Prostate gland (tissue), 2 donors: ENCODE measurements at regions not wholly inside any gene's neighbourhood (a gene's known extent, or its start where the extent isn't known, plus 50 kb on each side); places are given as distances from the start of the nearest gene placed in this dataset.

Source experiments
- DNase-seq: peaks from one replicate; pipeline ENCODE4 v3.0.0-alpha.2; 2019; ENCODE audit warnings: low spot score
- H3K27ac ChIP-seq, 2 donors: fragments of 200-600 bp; sonication (generic); 2 replicates each; pipeline ENCODE4 v1.5.1; 2017 to 2019
- H3K27me3 ChIP-seq: fragments of 200-600 bp; sonication (generic); replicated peaks from 2 replicates; pipeline ENCODE4 v1.5.1; 2019; ENCODE audit not compliant: insufficient read depth
- H3K36me3 ChIP-seq, 2 donors: fragments of 200-600 bp; sonication (generic); 1 replicate in 1 of 2; 2 replicates in 1 of 2; pipeline versions ENCODE4 v1.5.1 to v1.8.1; 2017 to 2019
- H3K4me1 ChIP-seq: fragments of 200-600 bp; sonication (generic); replicated peaks from 2 replicates; pipeline ENCODE4 v1.5.1; 2019
- H3K4me3 ChIP-seq, 2 donors: fragments of 200-600 bp; sonication (generic); 2 replicates each; pipeline ENCODE4 v1.5.1; 2017 to 2019
- H3K9me3 ChIP-seq: fragments of 200-600 bp; sonication (generic); 2 replicates; pipeline ENCODE4 v1.5.1; 2017
- POLR2A ChIP-seq: fragments of 450-650 bp; IDR thresholded peaks from one replicate; pipeline ENCODE4 v1.6.1; 2016; ENCODE audit warnings: antibody characterized with exemption, mild to moderate bottlenecking
- POLR2AphosphoS5 ChIP-seq: sonication (generic); formaldehyde crosslinking; IDR thresholded peaks from one replicate; pipeline ENCODE4 v1.6.1; 2017; ENCODE audit warnings: antibody characterized with exemption
- whole genome bisulfite sequencing: methylation state at CpG from one replicate; pipeline ENCODE4 v1.1.5; 2018; 5-methylcytosine and 5-hydroxymethylcytosine counted together
- intact Hi-C: fragments of 100-400 bp; cut with DNase I; formaldehyde crosslinking; loops from one replicate; pipeline ENCODE4 v1.14.2; 2022
- TF ChIP-seq, protein P1 (sequence below), 4 experiments: fragments of 200-600 bp in 2 of 4; fragments of 450-650 bp in 2 of 4; sonication (generic) in 2 of 4; IDR thresholded peaks; 1 replicate in 3 of 4; 2 replicates in 1 of 4; pipeline ENCODE4 v1.5.1; 2016 to 2019; ENCODE audit warnings: antibody characterized with exemption in 4 of 4, mild to moderate bottlenecking in 2 of 4, moderate library complexity in 2 of 4

- intact Hi-C loops, result no loop called here
- no peak overlapping the region for H3K4me3 ChIP-seq
- no peaks in the 10 kb centered on the region for H3K9me3 ChIP-seq
- no peaks in the 10 kb centered on the region for H3K36me3 ChIP-seq
- H3K4me1 ChIP-seq, result no peaks in the 10 kb centered on the region
- 92% methylated on average over 4 of the region's 5 CpGs for WGBS
- TF ChIP-seq POLR2A (no peak), POLR2AphosphoS5 (no peak)
- TF ChIP-seq, protein P1, sequence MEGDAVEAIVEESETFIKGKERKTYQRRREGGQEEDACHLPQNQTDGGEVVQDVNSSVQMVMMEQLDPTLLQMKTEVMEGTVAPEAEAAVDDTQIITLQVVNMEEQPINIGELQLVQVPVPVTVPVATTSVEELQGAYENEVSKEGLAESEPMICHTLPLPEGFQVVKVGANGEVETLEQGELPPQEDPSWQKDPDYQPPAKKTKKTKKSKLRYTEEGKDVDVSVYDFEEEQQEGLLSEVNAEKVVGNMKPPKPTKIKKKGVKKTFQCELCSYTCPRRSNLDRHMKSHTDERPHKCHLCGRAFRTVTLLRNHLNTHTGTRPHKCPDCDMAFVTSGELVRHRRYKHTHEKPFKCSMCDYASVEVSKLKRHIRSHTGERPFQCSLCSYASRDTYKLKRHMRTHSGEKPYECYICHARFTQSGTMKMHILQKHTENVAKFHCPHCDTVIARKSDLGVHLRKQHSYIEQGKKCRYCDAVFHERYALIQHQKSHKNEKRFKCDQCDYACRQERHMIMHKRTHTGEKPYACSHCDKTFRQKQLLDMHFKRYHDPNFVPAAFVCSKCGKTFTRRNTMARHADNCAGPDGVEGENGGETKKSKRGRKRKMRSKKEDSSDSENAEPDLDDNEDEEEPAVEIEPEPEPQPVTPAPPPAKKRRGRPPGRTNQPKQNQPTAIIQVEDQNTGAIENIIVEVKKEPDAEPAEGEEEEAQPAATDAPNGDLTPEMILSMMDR (IDR thresholded peaks at IDR 0.05), result no peak
- no peak for DNase-seq
- no peaks in the 10 kb centered on the region for H3K27me3 ChIP-seq
- H3K27ac ChIP-seq, result no peak overlapping the region
Measured at GRCh38 chr6:147715035-147715434, 206.5 kb downstream of the SAMD5 start.

DNA sequence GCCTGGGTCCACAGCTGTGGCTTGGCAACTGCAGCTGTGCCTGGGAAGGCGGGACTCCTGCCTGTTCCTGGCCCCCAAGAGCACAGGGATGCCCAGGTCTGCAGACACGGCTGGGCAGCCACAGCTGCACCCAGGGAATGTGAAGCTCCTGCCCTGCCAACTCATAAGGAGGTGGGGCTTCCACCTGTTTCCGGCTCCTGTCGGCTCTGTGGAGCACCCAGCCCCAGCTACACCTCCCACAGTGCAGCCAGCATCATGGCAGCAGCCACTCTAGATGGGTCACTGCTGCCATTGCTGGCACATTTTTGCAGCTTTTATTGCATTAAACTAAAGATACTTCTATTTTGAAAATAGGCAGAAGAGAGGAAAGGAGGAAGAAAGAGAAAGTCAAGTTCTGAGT, 207.9 kb downstream of the SAMD5 start:
- TF ChIP-seq, protein P1 (IDR thresholded peaks at IDR 0.05), result no peak
- TF ChIP-seq POLR2AphosphoS5 (no peak), POLR2A (no peak)
- no peak overlapping the region for H3K4me3 ChIP-seq
- no peak overlapping the region for H3K27ac ChIP-seq
- intact Hi-C loops, result no loop called here
- H3K36me3 ChIP-seq, result no peaks in the 10 kb centered on the region
- no peak for DNase-seq
- 79% methylated on average over 4 of the region's 4 CpGs for WGBS
- no peaks in the 10 kb centered on the region for H3K9me3 ChIP-seq
- no peaks in the 10 kb centered on the region for H3K27me3 ChIP-seq
- no peaks in the 10 kb centered on the region for H3K4me1 ChIP-seq

DNA sequence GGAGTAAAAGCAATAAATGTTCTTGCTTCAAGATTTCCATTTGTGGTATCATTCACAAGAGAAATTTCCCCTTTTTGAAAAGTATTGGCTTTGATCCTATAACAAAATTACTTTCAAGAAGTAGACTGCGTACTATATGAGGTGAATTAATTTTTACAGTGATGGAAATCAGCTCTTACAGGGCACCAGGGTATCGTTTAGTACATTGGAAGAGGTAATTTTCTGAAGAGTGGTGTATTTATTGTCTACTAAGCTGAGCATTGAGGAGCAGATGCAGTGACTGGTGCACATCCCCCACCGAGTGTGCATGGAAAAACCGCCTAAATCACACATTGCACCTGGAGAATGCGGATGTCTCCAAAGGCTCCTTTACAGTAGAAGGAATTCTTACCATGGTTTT, 209.5 kb downstream of the SAMD5 start:
- TF ChIP-seq, protein P1 (IDR thresholded peaks at IDR 0.05), result no peak
- TF ChIP-seq POLR2A, result no peak
- no peak for TF ChIP-seq POLR2AphosphoS5
- no peak for DNase-seq
- Histone ChIP-seq H3K9me3 (no peaks in the 10 kb centered on the region), H3K27me3 (no peaks in the 10 kb centered on the region), H3K36me3 (no peaks in the 10 kb centered on the region), H3K27ac (no peak overlapping the region), H3K4me1 (no peaks in the 10 kb centered on the region), H3K4me3 (no peak overlapping the region)
- intact Hi-C loops, result no loop called here
- 89% methylated on average over 5 of the region's 5 CpGs for WGBS

DNA sequence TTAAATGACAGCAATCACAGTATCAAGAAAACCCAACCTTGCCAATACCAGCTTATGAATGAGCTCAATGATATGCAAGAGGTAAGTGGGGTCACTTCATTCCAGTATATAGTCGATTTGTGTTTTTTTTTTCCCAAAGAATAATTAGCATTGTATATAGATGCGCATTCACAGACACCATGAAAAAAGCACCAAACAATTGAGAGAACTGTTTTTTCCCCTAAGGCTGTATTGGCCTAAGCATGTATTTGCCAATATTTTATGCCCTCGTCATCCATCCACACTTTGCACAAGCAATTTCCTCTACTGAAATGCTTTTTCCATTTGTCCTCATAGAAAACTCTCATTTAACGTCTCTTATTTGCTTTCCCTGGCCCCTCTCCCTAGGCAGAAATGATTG, 213.7 kb downstream of the SAMD5 start:
- H3K27me3 ChIP-seq, result no peaks in the 10 kb centered on the region
- intact Hi-C loops, result no loop called here
- TF ChIP-seq POLR2AphosphoS5 (no peak), POLR2A (no peak)
- TF ChIP-seq, protein P1 (IDR thresholded peaks at IDR 0.05), result no peak
- H3K4me3 ChIP-seq, result no peak overlapping the region
- H3K36me3 ChIP-seq, result no peaks in the 10 kb centered on the region
- no peak for DNase-seq
- WGBS, result 92% methylated on average over 4 of the region's 4 CpGs
- no peaks in the 10 kb centered on the region for H3K4me1 ChIP-seq
- no peaks in the 10 kb centered on the region for H3K9me3 ChIP-seq
- no peak overlapping the region for H3K27ac ChIP-seq

DNA sequence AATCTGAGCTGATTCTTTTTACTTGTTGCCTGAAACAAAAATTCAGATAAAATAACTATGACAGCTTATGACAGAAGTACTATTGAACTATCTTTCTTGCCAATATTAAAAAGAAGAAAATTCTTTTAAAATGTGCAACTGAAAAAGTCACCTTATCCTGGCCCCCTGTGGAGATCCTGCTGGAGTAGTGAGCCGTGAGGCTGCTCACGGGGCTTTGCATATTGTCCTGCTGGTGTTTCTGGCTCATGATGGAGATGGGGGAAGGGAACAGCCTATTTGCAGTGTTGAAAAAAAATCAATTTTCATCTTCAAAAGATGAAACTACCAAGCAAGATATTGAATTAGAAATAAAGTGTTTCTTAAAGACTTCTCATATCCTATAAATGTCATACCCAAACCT, 216.0 kb downstream of the SAMD5 start:
- no peaks in the 10 kb centered on the region for H3K9me3 ChIP-seq
- 90% methylated on average over 2 of the region's 2 CpGs for WGBS
- intact Hi-C loops, result no loop called here
- DNase-seq, result no peak
- TF ChIP-seq POLR2A, result no peak
- TF ChIP-seq, protein P1 (IDR thresholded peaks at IDR 0.05), result no peak
- no peak for TF ChIP-seq POLR2AphosphoS5
- H3K4me3 ChIP-seq, result no peak overlapping the region
- H3K36me3 ChIP-seq, result no peaks in the 10 kb centered on the region
- no peaks in the 10 kb centered on the region for H3K27me3 ChIP-seq
- H3K4me1 ChIP-seq, result no peaks in the 10 kb centered on the region
- H3K27ac ChIP-seq, result no peak overlapping the region
